OCI-LY7 (cell line): ENCODE measurements at regions not wholly inside any gene's neighbourhood (a gene's known extent, or its start where the extent isn't known, plus 50 kb on each side); places are given as distances from the start of the nearest gene placed in this dataset.

Experiments
- CTCF ChIP-seq: fragments of 200-600 bp; sonication (generic); conservative IDR thresholded peaks from 2 replicates; pipeline ENCODE4 v1.5.1; 2014; ENCODE audit warnings: mild to moderate bottlenecking, antibody characterized with exemption, low read length, moderate library complexity, mixed read lengths
- EZH2phosphoT487 ChIP-seq: fragments of 200-600 bp; sonication (generic); IDR thresholded peaks from 2 replicates; pipeline ENCODE4 v1.6.1; 2018; ENCODE audit warnings: low read depth, borderline replicate concordance, mild to moderate bottlenecking, mixed run types, antibody characterized with exemption, low read length, moderate library complexity, mixed read lengths

GRCh38 chr4:178611062-178611461 is 1168.8 kb upstream of the AGA start:
- TF ChIP-seq CTCF = no peak
- TF ChIP-seq EZH2phosphoT487 = no peak
